OCI-LY1 (cell line): ENCODE measurements at regions not wholly inside any gene's neighbourhood (a gene's known extent, or its start where the extent isn't known, plus 50 kb on each side); places are given as distances from the start of the nearest gene placed in this dataset.

Experiments
- H2AFZ ChIP-seq: fragments of 200-600 bp; sonication (generic), shearing (Covaris generic); 2 replicates; pipeline ENCODE4 v1.6.0; 2014; ENCODE audit warnings: antibody characterized with exemption, mild to moderate bottlenecking, low read length
- H3F3A ChIP-seq: fragments of 200-600 bp; sonication (generic), shearing (Covaris generic); 2 replicates; pipeline ENCODE4 v1.6.0; 2014; ENCODE audit warnings: mild to moderate bottlenecking, antibody characterized with exemption, low read length, moderate library complexity; ENCODE audit not compliant: insufficient read depth
- H3K27ac ChIP-seq: fragments of 200-600 bp; sonication (generic); 2 replicates; pipeline ENCODE4 v1.5.1; 2014; ENCODE audit warnings: low read length, mixed run types, mild to moderate bottlenecking, low read depth; ENCODE audit not compliant: poor library complexity, severe bottlenecking
- H3K27me3 ChIP-seq: fragments of 200-600 bp; sonication (generic); 2 replicates; pipeline ENCODE4 v1.6.0; 2014; ENCODE audit warnings: antibody characterized with exemption, mild to moderate bottlenecking, low read length, moderate library complexity; ENCODE audit not compliant: insufficient read depth
- H3K36me3 ChIP-seq: fragments of 200-600 bp; sonication (generic); 2 replicates; pipeline ENCODE4 v1.6.1; 2014; ENCODE audit warnings: mild to moderate bottlenecking, antibody characterized with exemption, low read length, moderate library complexity, mixed read lengths; ENCODE audit not compliant: insufficient read depth
- H3K4me1 ChIP-seq: fragments of 200-600 bp; sonication (generic); 2 replicates; pipeline ENCODE4 v1.5.1; 2014; ENCODE audit warnings: mild to moderate bottlenecking, low read length, moderate library complexity; ENCODE audit not compliant: insufficient read depth, severe bottlenecking
- H3K4me2 ChIP-seq: fragments of 200-600 bp; sonication (generic), shearing (Covaris generic); 2 replicates; pipeline ENCODE4 v1.6.1; 2014; ENCODE audit warnings: low read length
- H3K4me3 ChIP-seq: fragments of 200-600 bp; sonication (generic); 2 replicates; pipeline ENCODE4 v1.5.1; 2014; ENCODE audit warnings: low read length, low read depth, mild to moderate bottlenecking, mixed read lengths; ENCODE audit not compliant: poor library complexity, severe bottlenecking
- H3K79me2 ChIP-seq: fragments of 200-600 bp; shearing (Covaris generic); 2 replicates; pipeline ENCODE4 v1.6.1; 2016; ENCODE audit warnings: mixed run types, low read length, mixed read lengths; ENCODE audit not compliant: insufficient read depth
- H3K9ac ChIP-seq: fragments of 200-600 bp; sonication (generic), shearing (Covaris generic); 2 replicates; pipeline ENCODE4 v1.6.1; 2014; ENCODE audit warnings: mild to moderate bottlenecking, low read length, mixed read lengths
- H3K9me2 ChIP-seq: fragments of 200-600 bp; sonication (generic), shearing (Covaris generic); 2 replicates; pipeline ENCODE4 v1.6.1; 2014; ENCODE audit warnings: low read depth, mild to moderate bottlenecking, low read length, mixed read lengths
- H3K9me3 ChIP-seq: fragments of 200-600 bp; shearing (Covaris generic); 2 replicates; pipeline ENCODE4 v1.6.1; 2014; ENCODE audit warnings: low read length, mixed read lengths
- H4K20me1 ChIP-seq: fragments of 200-600 bp; sonication (generic), shearing (Covaris generic); 2 replicates; pipeline ENCODE4 v1.6.0; 2016; ENCODE audit warnings: mild to moderate bottlenecking, low read length; ENCODE audit not compliant: insufficient read depth
- CTCF ChIP-seq: fragments of 200-600 bp; sonication (generic), shearing (Covaris generic); IDR thresholded peaks from 2 replicates; pipeline ENCODE4 v1.5.1; 2017; ENCODE audit warnings: mild to moderate bottlenecking, antibody characterized with exemption, low read length, moderate library complexity, mixed read lengths
- EZH2 ChIP-seq: fragments of 200-600 bp; sonication (generic), shearing (Covaris generic); IDR thresholded peaks from 2 replicates; pipeline ENCODE4 v1.8.0; 2017; ENCODE audit warnings: borderline replicate concordance, mixed run types, mild to moderate bottlenecking, antibody characterized with exemption, low read length, moderate library complexity, mixed read lengths

- H2AFZ ChIP-seq: no peak overlapping the region
Measured at GRCh38 chr14:31937730-31938346, 139.3 kb upstream of the ARHGAP5 start.

GRCh38 chr14:31939934-31940333 lies 137.2 kb upstream of the ARHGAP5 start:
- Histone ChIP-seq H3K9me3 (no peaks in the 10 kb centered on the region), H3K4me1 (peaks cover 4% of the 10 kb centered on the region), H2AFZ (no peak overlapping the region), H3K4me3 (no peak overlapping the region), H3K27ac (no peak overlapping the region), H3K9me2 (no peaks in the 10 kb centered on the region), H3F3A (no peaks in the 10 kb centered on the region), H4K20me1 (no peaks in the 10 kb centered on the region), H3K9ac (no peak overlapping the region), H3K4me2 (no peak overlapping the region), H3K79me2 (no peaks in the 10 kb centered on the region), H3K36me3 (no peaks in the 10 kb centered on the region), H3K27me3 (no peaks in the 10 kb centered on the region)
- no peak for TF ChIP-seq CTCF
- no peak for TF ChIP-seq EZH2

More at GRCh38 chr14:31937730-31938346, 139.3 kb upstream of the ARHGAP5 start:
- Histone ChIP-seq H3F3A (no peaks in the 10 kb centered on the region), H3K9me3 (no peaks in the 10 kb centered on the region), H3K79me2 (no peaks in the 10 kb centered on the region), H3K27ac (no peak overlapping the region), H3K4me1 (no peaks in the 10 kb centered on the region), H4K20me1 (no peaks in the 10 kb centered on the region), H3K4me3 (no peak overlapping the region), H3K36me3 (no peaks in the 10 kb centered on the region), H3K9me2 (no peaks in the 10 kb centered on the region), H3K27me3 (no peaks in the 10 kb centered on the region), H3K4me2 (no peak overlapping the region), H3K9ac (no peak overlapping the region)
- TF ChIP-seq EZH2 (no peak), CTCF (no peak)

GRCh38 chr14:31941487-31941886 lies 135.6 kb upstream of the ARHGAP5 start:
- Histone ChIP-seq H3F3A (no peaks in the 10 kb centered on the region), H3K4me3 (no peak overlapping the region), H3K9me2 (no peaks in the 10 kb centered on the region), H3K9me3 (no peaks in the 10 kb centered on the region), H3K79me2 (no peaks in the 10 kb centered on the region), H3K4me2 (no peak overlapping the region), H2AFZ (no peak overlapping the region), H3K36me3 (no peaks in the 10 kb centered on the region), H4K20me1 (no peaks in the 10 kb centered on the region), H3K27me3 (no peaks in the 10 kb centered on the region), H3K4me1 (peaks cover 9% of the 10 kb centered on the region), H3K9ac (no peak overlapping the region), H3K27ac (no peak overlapping the region)
- TF ChIP-seq CTCF: no peak
- no peak for TF ChIP-seq EZH2
